ENCODE measurements at regions not wholly inside any gene's neighbourhood (a gene's known extent, or its start where the extent isn't known, plus 50 kb on each side); places are given as distances from the start of the nearest gene placed in this dataset.

DNA sequence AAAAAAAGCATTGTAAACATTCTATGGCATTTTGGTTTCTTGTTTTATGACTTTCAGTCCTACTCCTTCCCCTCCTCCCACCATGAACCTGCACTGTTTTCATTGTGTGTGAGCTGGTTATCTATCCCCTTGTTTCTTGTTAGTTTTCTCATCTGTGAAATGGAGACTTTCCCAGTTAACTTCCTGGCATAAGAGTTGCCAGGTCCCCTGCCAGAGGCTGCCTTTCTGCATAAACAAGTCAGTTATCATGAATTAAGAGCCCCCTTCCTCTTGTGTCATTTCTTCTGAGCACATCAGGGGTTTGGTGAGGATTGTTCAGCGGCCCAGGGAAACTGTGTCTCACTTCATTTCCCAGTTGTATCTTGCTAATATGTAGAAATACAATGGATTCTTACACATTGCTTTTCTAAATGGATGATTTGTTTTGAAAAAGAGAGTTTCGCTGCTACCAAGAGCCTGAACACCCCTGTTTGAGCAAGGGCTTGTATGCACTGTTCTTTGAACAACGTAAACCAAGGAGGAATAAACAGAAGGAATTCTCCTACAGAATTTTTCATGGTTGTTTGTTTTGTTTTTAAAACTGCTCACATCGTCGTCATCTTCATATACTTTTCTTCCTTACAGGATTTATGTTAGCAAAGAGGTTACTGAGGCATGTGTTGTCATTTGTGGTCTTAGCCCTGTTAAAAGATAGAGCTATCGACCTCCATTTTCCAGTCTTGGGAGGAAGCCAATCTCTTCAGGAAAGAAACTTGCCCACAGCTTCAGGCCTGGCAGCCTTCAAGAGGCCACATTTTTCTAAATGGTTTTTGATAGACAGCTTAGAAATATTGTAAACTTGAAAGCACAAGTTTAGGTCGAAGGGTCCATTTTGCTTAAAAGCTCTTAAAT, 144.6 kb upstream of the IL12A start:
- Mint-ChIP-seq H3K9me3 (no peaks in the 10 kb centered on the region), H3K27ac (no peak overlapping the region), H3K4me1 (ENCODE audit: low read depth) (peaks cover 5% of the 10 kb centered on the region), H3K4me3 (no peak overlapping the region), H3K27me3 (ENCODE audit: low read depth) (peaks cover 31% of the 10 kb centered on the region), H3K36me3 (ENCODE audit: low read depth) (no peaks in the 10 kb centered on the region)
- no peak for DNase-seq
- intact Hi-C loops (cut with micrococcal nuclease) = no loop called here
- CTCF ChIA-PET = interaction anchor here (0.5 to 0.7 kb wide), 2 partner anchors 579 to 1185 kb away, joined by 3 read pairs; no protein-coding TSS in a partner anchor

DNA sequence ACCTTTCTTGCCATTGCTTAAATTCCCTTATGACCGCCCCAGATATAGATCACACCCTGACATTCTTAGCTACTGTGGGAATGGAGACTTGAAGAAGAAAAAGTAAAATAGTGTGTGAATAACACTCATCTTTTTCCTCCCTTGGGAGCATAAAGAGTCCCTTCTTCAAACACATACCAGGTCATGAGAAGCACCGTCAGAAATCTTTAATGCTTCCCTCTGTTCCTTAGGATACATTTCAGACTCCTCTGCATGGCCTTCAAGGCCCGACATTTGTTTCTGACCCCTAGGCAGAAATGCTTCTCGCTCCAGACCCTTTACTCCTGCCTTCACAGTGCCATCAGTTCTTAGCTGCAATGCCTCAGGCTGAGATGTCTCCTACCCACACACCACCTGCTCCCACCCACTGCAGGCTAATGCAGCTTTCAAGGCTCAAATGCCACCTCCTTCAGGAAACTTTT, 143.8 kb upstream of the IL12A start:
- CTCF ChIA-PET = interaction anchor here (0.5 to 0.7 kb wide), 2 partner anchors 580 to 1186 kb away, joined by 3 read pairs; no protein-coding TSS in a partner anchor
- Mint-ChIP-seq H3K27me3 (ENCODE audit: low read depth) (peaks cover 28% of the 10 kb centered on the region), H3K4me3 (no peak overlapping the region), H3K36me3 (ENCODE audit: low read depth) (no peaks in the 10 kb centered on the region), H3K4me1 (ENCODE audit: low read depth) (peaks cover 3% of the 10 kb centered on the region), H3K9me3 (no peaks in the 10 kb centered on the region), H3K27ac (no peak overlapping the region)
- intact Hi-C loops (cut with micrococcal nuclease) = no loop called here
- no peak for DNase-seq

DNA sequence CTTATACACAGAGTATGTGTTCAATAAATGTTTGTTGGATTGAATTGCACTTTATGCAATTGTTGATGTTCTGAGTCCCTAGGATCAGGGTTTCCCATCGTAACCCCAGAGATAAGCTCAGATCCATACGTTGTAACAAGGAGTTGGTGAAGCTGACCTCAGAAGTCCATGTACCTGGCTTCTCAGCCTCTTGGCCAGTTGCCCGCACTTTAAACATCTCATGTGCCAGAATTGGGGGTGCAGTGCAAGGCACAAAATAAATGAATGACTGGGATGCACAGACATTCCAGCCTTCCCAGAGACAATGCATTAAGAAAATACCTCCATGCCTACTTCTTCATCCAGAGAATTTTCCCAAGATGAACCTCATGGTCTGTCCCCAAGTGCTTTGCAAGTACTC, 142.9 kb upstream of the IL12A start:
- DNase-seq = no peak
- Mint-ChIP-seq H3K9me3 (no peaks in the 10 kb centered on the region), H3K36me3 (ENCODE audit: low read depth) (no peaks in the 10 kb centered on the region), H3K4me3 (no peak overlapping the region), H3K27me3 (ENCODE audit: low read depth) (peaks cover 22% of the 10 kb centered on the region), H3K4me1 (ENCODE audit: low read depth) (no peaks in the 10 kb centered on the region), H3K27ac (no peak overlapping the region)
- CTCF ChIA-PET = interaction anchor here (0.6 kb wide), 1 partner anchor 63 kb away, joined by 3 read pairs; no protein-coding TSS in a partner anchor
- intact Hi-C loops (cut with micrococcal nuclease) = no loop called here

DNA sequence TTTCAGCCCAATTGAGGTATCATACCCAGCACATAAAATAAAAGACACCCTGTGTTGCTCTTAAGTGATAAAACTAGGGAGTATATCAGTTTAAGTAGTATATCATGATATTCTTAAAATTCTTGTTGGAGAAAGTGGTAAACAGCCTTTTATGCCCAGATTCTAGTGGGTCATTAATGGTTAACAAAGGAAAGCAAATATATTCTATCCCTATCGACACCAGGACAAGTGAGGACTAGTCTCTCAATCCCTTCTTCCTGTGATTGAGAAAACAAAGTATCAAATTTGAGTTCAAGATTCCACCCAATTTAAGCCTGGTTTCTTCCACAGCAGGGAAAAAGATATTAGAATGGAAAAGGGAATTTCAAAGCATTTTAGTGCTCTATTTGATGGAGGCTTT, 142.4 kb upstream of the IL12A start:
- CTCF ChIA-PET = no interaction called here
- Mint-ChIP-seq H3K36me3 (ENCODE audit: low read depth) (no peaks in the 10 kb centered on the region), H3K4me3 (no peak overlapping the region), H3K9me3 (no peaks in the 10 kb centered on the region), H3K27ac (no peak overlapping the region), H3K4me1 (ENCODE audit: low read depth) (no peaks in the 10 kb centered on the region), H3K27me3 (ENCODE audit: low read depth) (peaks cover 22% of the 10 kb centered on the region)
- intact Hi-C loops (cut with micrococcal nuclease) = no loop called here
- DNase-seq = no peak

DNA sequence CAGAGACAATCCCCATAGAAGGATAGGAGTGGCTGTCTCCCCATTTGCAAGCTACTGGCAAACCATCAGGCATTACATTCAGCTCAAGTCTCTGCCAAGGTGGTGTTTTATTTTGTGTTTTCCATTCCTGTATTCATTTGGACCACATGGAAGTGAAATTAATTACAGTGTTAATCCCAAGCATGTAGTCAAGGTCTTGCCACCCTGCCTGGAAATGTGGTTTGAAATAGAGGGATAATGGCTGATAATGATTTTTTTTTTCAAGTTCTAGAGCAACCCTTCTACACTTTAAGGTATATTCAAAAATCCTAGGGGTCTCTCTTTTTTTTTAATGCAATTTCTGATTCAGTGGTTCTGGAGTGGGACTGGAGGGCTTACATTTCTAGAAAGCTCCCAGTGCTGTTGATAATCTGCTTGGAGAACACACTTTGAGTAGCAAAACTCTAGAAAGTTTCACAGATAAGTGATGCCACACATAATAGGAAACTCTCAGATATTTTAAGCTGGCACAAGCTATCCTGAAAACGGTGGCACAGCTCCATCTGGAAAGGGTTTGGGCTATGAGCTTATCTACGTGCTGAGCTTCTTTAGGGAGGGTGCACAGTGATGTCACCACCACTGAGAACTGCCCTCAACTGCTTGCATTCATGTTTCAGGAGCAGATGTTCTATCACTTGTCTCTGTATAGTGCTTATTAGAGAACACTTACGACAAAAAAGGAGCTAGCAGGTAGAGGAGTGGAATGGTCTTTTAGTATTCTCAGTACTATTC, 140.1 kb upstream of the IL12A start:
- Mint-ChIP-seq H3K4me3 (no peak overlapping the region), H3K4me1 (ENCODE audit: low read depth) (no peaks in the 10 kb centered on the region), H3K9me3 (no peaks in the 10 kb centered on the region), H3K27me3 (ENCODE audit: low read depth) (peaks cover 19% of the 10 kb centered on the region), H3K27ac (no peak overlapping the region), H3K36me3 (ENCODE audit: low read depth) (no peaks in the 10 kb centered on the region)
- intact Hi-C loops (cut with micrococcal nuclease) = no loop called here
- CTCF ChIA-PET = interaction anchor here (0.9 to 1.1 kb wide), 2 partner anchors 20 to 36 kb away, joined by 3 to 4 read pairs; no protein-coding TSS in a partner anchor
- DNase-seq = no peak

DNA sequence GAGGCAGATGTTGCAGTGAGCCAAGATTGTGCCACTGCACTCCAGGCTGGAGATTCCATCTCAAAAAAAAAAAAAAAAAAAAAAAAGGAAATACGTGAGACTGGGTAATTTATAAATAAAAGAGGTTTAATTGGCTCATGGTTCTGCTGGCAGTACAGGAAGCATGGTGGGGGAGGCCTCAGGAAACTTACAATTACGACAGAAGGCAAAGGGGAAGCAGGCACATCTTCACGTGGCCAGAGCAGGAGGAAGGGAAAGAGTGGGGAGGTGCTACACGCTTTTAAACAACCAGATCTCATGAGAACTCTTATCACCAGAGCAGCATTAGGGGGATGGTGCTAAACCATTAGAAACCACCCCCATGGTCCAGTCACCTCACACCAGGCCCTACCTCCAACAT, 138.2 kb upstream of the IL12A start:
- intact Hi-C loops (cut with micrococcal nuclease) = no loop called here
- DNase-seq = no peak
- H3K4me1 Mint-ChIP-seq (ENCODE audit: low read depth) = no peaks in the 10 kb centered on the region
- no peaks in the 10 kb centered on the region for H3K9me3 Mint-ChIP-seq
- CTCF ChIA-PET = interaction anchor here (0.6 kb wide), 1 partner anchor 616 kb away, joined by 3 read pairs; no protein-coding TSS in a partner anchor
- no peak overlapping the region for H3K4me3 Mint-ChIP-seq
- H3K27me3 Mint-ChIP-seq (ENCODE audit: low read depth) = peaks cover 19% of the 10 kb centered on the region
- no peaks in the 10 kb centered on the region for H3K36me3 Mint-ChIP-seq (ENCODE audit: low read depth)
- H3K27ac Mint-ChIP-seq = no peak overlapping the region

DNA sequence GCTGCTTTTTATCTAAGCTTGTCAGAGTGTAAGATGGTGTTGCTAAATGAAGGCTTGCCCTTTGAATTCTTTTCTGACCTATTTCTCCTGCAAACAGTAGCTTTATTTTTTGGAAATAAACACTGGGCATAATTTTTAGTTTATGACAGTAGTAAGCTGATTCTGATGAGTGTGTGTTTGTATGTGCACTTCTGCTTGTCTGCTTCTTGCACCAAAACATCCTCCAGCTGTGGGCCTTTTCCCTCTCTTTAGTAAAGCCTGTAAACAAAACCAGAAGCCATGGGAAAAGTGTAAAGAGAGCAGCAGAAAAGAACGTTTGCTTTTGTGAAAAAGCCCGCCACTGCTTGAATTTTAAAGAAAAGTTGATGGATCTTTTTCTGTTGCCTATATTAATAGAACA, 136.4 kb upstream of the IL12A start:
- H3K9me3 Mint-ChIP-seq = no peaks in the 10 kb centered on the region
- DNase-seq = no peak
- CTCF ChIA-PET = interaction anchor here (0.6 to 1.2 kb wide), 2 partner anchors 24 to 591 kb away, joined by 3 read pairs; no protein-coding TSS in a partner anchor
- no peak overlapping the region for H3K27ac Mint-ChIP-seq
- H3K4me1 Mint-ChIP-seq (ENCODE audit: low read depth) = peaks cover 2% of the 10 kb centered on the region
- H3K4me3 Mint-ChIP-seq = no peak overlapping the region
- no peaks in the 10 kb centered on the region for H3K36me3 Mint-ChIP-seq (ENCODE audit: low read depth)
- intact Hi-C loops (cut with micrococcal nuclease) = no loop called here
- peaks cover 24% of the 10 kb centered on the region for H3K27me3 Mint-ChIP-seq (ENCODE audit: low read depth)

DNA sequence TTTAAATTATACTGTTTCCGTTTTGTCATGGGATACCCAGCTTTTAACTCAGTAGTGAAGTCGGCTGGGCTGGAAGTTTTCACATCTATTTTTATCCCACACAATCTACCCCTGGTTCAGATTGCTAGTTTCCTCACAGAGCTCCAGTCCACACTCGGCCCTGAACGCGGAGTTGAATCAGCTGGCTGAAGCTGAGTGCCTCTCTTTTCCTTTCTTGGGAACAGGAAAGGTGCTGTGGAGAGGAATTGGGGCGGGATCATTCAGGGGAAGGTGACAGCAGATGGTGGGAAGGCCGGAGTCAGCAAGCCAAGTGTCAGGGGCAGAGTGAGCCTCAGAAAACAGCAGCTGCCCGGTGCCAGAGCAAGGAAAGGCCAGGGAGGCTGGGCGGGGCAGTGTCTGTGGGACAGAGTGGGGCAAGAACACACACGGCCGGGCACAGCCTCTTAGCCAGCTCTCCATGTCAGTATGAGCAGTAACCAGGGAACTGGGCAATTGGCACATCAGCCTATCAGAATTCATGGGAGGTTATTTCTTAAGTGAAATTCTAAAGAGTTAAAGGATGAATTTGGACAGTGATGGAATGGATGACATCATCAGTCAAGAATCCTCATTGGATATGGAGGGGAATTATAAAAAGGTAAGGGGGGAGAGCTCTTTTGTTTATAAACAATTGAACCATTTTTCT, 135.7 kb upstream of the IL12A start:
- H3K36me3 Mint-ChIP-seq (ENCODE audit: low read depth) = no peaks in the 10 kb centered on the region
- CTCF ChIA-PET = interaction anchor here (1.2 kb wide), 1 partner anchor 24 kb away, joined by 3 read pairs; no protein-coding TSS in a partner anchor
- no peak overlapping the region for H3K4me3 Mint-ChIP-seq
- peaks cover 2% of the 10 kb centered on the region for H3K4me1 Mint-ChIP-seq (ENCODE audit: low read depth)
- no peak for DNase-seq
- peaks cover 27% of the 10 kb centered on the region for H3K27me3 Mint-ChIP-seq (ENCODE audit: low read depth)
- no peaks in the 10 kb centered on the region for H3K9me3 Mint-ChIP-seq
- intact Hi-C loops (cut with micrococcal nuclease) = no loop called here
- H3K27ac Mint-ChIP-seq = no peak overlapping the region

DNA sequence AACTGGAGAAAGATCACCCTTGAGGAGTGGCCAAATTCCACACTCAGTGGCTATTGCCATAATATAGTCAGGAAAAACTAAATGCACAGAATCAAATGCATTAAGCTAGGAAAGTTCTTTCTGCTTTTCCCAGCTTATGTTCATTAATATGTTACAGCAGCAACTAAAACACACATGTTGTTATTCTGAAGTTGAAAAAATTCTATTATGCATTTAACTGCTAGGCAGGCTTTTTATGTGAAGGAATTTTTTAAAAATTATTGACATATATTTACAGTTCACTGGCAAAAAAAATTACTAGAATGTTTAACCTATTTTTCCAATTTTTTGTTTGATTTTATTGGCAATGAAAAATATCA, 135.2 kb upstream of the IL12A start:
- peaks cover 30% of the 10 kb centered on the region for H3K27me3 Mint-ChIP-seq (ENCODE audit: low read depth)
- no peak overlapping the region for H3K4me3 Mint-ChIP-seq
- H3K9me3 Mint-ChIP-seq = no peaks in the 10 kb centered on the region
- intact Hi-C loops (cut with micrococcal nuclease) = no loop called here
- no peak for DNase-seq
- peaks cover 2% of the 10 kb centered on the region for H3K4me1 Mint-ChIP-seq (ENCODE audit: low read depth)
- H3K27ac Mint-ChIP-seq = no peak overlapping the region
- no peaks in the 10 kb centered on the region for H3K36me3 Mint-ChIP-seq (ENCODE audit: low read depth)
- CTCF ChIA-PET = interaction anchor here (0.8 kb wide), 1 partner anchor 26 kb away, joined by 3 read pairs; no protein-coding TSS in a partner anchor

DNA sequence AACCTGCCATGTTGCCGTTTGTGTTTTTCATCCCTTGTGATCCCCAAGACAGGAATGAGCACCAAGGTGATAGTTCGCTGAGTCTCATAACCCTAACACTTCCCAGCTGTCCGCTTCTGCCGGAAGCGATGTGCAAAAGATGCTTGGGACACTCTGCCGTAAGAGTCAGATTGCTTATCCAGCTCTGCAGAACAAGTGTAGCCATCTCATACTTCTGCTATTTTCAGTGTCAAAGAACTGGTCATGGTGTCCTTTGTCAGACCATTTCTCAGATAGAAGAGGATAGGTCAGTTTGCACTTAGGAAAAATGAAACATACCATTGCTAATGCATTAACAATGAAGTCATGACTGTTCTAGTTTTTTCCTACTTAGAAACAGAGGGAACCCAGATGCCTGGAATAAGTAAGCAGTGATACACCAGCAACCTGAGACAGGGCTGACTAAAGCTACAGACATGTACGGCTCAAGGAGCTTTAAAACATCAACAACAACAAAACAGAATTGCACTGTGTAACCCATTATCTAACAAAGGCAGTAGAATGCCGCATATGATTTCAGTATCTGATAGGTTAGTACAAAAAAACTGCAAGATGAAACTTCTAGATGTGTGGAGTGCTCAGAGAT, 134.0 kb upstream of the IL12A start:
- no peaks in the 10 kb centered on the region for H3K36me3 Mint-ChIP-seq (ENCODE audit: low read depth)
- no peaks in the 10 kb centered on the region for H3K9me3 Mint-ChIP-seq
- peaks cover 30% of the 10 kb centered on the region for H3K27me3 Mint-ChIP-seq (ENCODE audit: low read depth)
- intact Hi-C loops (cut with micrococcal nuclease) = no loop called here
- no peak overlapping the region for H3K4me3 Mint-ChIP-seq
- H3K4me1 Mint-ChIP-seq (ENCODE audit: low read depth) = peaks cover 2% of the 10 kb centered on the region
- DNase-seq = no peak
- no peak overlapping the region for H3K27ac Mint-ChIP-seq
- CTCF ChIA-PET = no interaction called here

DNA sequence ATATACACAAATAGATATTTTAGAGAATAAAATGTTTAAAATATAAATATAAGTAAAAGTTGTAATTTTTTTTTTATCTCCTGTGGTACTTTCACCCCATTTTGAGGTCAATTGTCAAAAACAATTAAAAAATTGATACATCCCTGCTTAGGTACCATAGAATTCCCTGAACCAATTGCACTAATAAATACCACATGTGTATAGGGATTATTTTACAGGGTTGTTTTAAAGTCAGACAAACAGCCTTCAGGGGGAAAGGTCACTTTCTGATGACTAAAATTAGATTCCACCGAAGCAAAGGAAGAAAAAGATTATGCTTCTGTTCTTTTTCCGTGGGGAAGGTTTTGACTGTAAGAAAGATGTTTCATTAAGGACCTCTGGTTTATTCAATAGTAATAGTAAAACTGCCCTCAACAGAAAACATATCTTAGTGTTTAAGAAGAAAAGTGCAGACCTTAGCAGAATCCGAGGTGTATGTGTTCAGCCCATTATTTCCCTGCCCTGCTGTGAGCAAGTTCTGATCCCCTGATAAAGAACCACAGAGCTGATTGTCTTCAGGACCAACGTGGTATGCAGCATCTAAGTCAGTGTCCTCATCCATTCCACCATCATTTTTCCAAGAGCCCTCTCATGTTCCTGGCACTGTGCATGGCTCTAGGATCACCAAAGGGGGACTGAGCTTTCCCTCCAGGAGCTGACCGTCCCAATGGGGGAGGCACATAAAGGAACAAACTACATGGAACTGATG, 132.9 kb upstream of the IL12A start:
- H3K4me3 Mint-ChIP-seq = no peak overlapping the region
- no peak overlapping the region for H3K27ac Mint-ChIP-seq
- no peaks in the 10 kb centered on the region for H3K9me3 Mint-ChIP-seq
- intact Hi-C loops (cut with micrococcal nuclease) = no loop called here
- CTCF ChIA-PET = no interaction called here
- H3K36me3 Mint-ChIP-seq (ENCODE audit: low read depth) = no peaks in the 10 kb centered on the region
- peaks cover 30% of the 10 kb centered on the region for H3K27me3 Mint-ChIP-seq (ENCODE audit: low read depth)
- peaks cover 2% of the 10 kb centered on the region for H3K4me1 Mint-ChIP-seq (ENCODE audit: low read depth)
- no peak for DNase-seq
